ENCODE measurements at regions not wholly inside any gene's neighbourhood (a gene's known extent, or its start where the extent isn't known, plus 50 kb on each side); places are given as distances from the start of the nearest gene placed in this dataset.

GRCh38 chr2:221314786-221315185 is 257.3 kb downstream of the EPHA4 start:
- TF ChIP-seq CTCF (IDR thresholded peaks at IDR 0.05) (no peak), POLR2A (IDR thresholded peaks at IDR 0.05) (no peak)
